SK-N-MC (cell line): ENCODE measurements at regions not wholly inside any gene's neighbourhood (a gene's known extent, or its start where the extent isn't known, plus 50 kb on each side); places are given as distances from the start of the nearest gene placed in this dataset.

Experiments
- EZH2 ChIP-seq: fragments of 200-600 bp; sonication (generic); IDR thresholded peaks from one replicate; pipeline ENCODE4 v1.6.1; 2017; ENCODE audit warnings: antibody characterized with exemption
- POLR2AphosphoS5 ChIP-seq: IDR thresholded peaks from 2 replicates; pipeline ENCODE4 v1.6.1; 2012; ENCODE audit warnings: mild to moderate bottlenecking, low read depth, low read length, borderline replicate concordance

DNA sequence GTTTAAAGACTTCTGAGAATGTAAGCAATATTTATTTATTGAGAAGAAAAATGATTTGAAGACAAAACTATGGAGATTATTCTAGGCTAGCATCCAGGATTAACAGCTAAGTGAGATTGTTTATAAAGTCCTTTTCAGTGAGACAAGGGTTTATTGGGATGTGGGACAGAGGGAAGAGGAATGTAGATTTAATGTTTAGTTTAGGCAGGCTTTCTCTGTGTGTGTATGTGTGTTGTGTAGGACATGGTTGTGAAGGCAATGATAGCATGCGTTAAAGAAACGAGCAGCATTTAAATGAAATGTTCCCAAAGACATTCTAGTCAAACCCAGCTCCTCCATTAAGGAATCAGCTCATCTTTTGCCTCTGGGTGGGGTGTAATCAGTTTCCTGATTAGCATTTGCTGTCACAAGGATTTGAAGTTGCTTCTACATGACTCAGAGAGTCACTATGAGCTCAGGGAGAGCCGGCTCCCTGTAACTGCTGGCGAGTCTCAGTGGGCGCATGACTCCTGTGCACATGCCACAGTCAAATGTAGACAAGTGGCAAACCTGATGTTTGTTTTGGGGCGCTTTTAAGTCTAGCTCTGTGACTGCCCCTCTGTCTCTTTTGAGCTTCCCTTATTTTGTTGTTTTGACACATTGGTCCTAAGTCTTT, 442.2 kb upstream of the CELF4 start:
- TF ChIP-seq EZH2: no peak
- TF ChIP-seq POLR2AphosphoS5: no peak
